ENCODE measurements at regions not wholly inside any gene's neighbourhood (a gene's known extent, or its start where the extent isn't known, plus 50 kb on each side); places are given as distances from the start of the nearest gene placed in this dataset.
A peak's percentile ranks its signal among the peaks of the same experiment; 100 is the strongest.

DNA sequence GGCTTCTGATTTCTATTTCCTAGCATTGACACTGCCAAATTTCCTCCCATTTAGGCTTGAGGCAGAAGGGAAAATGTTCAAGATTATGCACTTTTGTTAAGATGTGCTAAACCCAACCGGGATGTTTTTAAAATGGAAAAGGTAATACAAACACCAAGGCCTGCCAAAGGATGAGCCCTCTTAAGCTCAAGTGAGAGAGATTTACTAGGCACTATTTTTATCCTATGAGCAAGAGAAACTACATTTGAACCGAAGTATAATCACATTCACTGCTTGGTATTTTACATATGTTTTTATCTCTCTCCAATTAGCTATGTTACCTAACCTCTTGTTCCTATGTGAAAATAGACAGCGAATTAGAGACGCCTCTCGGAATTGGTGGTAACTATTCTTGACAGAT, 295.8 kb downstream of the GABRB3 start:
- DNase-seq: no peak

DNA sequence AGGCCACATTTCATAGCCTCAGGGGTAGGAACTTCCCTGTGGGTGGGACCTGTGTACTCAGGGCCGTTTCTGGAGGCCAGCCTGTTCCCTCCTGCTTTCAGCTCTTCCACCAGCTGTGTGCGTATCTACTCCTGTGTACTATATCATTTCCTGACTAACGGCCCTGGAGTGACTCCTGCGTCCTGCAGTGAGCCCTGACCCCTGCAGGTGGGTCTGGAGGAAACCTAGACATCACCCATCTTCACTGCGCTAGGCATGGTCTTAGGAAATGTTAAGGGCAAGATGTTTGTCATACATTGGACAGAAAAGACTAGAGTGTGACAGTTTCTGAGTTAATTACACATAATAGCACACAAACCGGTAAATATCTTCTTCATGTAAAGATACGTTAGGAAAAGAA, 297.3 kb downstream of the GABRB3 start:
- no peak for DNase-seq

DNA sequence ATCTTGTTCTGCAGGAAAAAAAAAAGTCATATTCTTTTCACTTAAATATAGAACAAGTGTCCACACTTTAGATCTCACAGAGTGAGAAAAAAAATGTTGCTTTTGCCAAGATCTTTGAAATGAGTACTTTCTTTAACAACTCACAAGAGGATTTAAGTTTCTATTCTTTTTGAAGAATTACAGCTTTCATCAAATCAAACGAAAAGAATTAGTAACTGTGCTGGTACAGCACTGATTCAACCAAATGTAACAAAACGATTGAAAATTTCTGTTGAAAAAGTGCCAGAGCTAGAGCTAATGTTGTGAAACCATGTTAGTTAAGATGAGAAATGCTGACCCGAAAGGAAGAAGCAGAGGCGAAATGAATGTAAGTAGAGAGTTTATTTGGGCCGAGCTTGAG, 300.2 kb downstream of the GABRB3 start:
- DNase-seq: no peak

DNA sequence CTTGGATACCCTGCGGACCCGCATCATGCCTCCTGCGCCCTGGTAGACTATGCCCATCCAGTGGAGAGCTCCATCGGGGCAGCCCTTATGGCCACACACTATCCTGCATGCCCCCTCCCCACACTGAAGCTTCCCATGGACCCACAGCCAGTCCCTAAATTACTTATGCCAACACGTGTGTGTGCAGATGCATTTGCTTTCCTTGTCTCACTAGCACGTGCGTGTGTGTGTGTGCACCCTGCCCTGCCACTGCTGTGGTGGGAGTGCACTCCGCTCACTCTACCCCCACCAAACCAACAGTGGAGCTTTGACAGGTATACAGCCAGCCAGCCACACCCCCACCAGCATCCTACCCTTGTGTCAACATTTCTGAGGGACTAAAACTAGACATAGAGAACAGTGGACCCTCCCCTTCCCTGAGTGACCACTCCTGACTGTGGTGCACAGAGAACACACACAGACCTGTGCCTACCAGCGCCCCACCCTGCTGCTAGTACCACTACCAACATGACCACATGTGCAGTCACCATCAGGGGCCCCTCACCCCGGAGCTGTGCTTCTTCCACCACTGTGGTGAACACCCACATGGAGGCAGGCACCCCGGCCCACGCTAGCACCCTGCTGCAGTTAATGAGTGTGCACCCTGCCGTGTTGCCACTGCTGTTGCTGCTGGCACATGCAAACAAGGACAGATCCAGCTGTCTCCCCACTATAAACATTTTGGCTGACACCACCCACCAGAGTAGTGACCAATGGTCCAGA, 310.8 kb downstream of the GABRB3 start:
- DNase-seq: no peak

DNA sequence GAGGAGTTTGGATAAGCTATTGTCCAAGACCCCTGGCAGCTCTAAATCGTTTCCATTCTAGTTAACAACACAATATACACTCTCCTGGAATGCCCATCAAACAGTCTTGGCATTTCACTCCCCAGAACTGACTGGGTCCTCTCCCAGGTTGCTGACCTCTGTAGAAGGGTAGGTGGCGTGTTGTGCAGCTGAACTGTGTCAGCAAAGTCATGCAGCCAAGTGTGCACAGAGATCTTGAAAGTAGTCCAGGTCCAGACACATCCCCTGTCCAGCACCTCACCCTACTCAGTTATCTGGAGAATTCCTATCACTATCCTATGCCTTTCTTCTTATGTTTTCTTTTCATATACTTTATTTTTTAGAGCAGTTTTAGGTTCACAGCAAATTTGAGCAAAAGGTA, 312.7 kb downstream of the GABRB3 start:
- DNase-seq: no peak

DNA sequence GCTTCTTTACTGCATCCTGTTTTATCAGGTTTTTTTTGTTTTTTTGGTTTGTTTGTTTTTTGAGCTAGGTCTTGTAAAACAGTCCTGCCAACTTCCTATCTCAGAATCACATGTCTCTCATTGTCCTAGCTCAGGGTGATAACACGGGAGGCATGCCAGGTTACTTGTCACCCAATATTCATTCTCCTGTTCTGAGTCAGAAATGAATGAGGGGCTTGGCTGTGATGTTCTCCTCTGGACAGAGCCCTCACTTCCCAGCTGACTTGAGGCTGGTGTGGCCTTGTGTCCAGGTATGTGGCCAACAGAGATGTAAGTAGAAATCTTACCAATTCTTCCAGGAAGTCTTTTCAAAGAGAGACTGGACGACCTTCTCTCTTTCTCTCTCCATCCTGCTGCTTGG, 317.0 kb downstream of the GABRB3 start:
- no peak for DNase-seq

DNA sequence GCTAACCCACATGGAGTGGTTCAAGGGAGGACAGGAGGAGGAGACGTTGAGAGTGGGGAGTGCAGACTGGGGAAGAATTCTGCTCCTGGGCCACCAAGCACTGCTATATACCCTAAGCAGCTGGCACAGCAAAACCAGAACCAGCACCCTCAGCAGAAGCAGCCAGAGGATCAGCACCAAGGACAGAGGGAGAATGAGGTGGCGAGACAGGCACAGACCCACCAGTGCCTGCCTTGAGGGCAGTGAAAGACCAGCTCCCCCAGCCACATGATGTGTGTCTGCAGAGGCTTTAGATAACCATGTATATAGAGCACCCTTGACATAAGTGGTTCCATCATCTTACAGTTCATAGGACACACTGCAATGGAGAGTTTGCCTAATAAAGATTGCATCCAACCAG, 319.0 kb downstream of the GABRB3 start:
- DNase-seq: no peak

DNA sequence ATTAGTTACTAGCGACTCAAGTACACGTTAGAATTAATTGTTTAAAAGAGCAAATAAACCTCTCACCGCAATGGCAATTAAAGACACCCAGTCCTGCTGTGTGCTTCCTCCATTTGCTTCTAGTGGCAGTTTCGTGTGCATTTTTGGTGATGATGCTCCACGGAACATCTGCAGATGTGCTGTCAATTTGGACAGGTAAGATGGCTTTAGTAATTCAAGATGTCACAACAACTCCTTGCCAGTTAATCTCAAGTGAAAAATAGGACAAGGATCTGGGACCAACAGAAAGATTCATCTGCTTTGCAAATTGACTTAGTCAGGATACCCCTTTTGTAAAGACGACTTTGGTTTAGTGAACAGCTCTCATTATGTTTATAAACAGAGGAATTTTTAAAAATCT, 320.9 kb downstream of the GABRB3 start:
- no peak for DNase-seq

DNA sequence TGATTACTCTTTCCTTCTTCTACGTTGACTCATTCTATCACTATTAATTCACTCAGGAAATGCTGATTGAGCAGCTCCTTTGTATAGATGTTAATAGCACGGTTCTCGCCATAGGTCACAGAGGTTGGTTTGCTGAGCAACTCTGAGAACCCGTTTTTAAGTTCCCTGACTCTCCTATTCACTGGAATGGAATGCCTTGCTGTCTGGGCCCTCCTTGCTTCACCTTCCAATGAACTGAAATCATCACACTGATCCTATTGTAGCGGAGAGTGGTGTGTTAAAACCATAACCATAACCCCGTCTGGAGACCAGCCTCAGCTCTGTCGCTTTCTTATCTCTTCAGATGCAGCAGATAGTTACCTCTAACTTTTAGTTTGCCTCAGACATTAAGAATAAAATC, 323.6 kb downstream of the GABRB3 start:
- no peak for DNase-seq

DNA sequence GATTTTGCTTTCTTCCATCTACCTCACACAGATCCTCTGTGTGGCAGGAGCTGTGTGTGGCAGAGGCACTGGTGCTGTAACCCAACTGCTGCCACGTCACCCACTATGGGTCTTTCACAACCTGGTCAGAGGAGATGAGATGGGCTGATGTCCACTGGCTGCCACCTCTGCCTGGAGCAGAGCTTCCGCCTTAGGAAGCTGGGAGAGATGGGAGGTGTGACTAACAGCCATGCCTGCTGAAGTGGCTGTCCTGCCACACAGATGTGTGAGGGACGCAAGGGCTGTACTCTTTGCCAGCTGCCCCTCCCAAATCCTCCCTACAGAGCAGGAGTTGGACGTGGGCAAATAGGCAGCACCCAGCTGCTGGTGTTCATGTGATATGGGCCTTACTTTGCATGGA, 329.5 kb downstream of the GABRB3 start:
- no peak for DNase-seq

DNA sequence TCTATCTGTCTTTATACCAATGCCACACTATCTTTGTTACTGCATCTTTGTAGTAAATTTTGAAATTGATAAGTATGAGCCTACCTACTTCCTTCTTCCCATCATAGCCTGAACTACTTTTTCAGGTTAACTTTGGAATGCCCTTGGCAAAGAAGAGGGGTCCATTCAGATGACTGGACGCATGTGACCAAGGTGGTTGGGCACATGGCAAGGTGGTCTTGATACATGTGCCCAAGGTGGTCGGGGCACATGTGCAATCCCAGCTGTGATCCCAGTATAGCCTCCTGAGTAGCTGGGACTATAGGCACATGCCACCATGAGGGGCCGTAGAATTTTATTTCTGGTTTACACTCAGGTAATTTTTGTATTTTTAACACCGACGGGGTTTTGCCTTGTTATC, 330.2 kb downstream of the GABRB3 start:
- no peak for DNase-seq

DNA sequence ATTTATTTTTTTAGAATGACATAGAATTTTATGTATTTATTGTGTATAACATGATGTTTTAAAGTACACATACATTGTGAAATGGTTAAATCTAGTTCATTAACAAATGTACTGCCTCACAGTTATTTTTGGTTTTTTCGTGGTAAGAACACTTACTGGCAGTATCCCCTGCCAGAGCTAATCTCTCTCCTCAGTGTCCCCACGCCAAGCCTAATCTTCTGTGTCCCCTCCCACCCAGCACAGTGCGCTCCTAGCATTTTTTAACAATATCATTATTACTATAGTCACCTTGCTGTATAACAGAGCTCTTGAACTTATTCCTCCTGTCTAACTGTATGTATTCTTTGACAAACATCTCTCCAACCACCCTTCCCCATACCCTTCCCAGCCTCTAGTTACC, 333.2 kb downstream of the GABRB3 start:
- DNase-seq: no peak

DNA sequence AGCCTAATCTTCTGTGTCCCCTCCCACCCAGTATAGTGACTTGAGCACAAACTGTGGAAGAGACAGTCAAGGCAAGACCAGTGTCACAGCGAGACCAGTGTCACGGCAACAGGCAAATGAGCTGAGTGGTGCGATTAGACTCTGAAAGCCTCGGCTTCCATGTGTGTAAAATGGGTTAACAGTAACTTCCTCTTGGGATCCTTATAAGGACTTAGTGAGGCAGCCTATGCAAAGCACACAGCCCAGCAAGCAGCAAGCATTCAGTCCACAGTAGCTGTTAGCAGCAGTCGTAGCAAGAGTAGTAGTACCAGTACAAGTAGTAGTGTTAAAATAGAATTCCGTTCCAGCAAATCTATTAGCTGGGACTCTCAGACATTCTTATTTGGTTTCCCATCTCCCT, 334.1 kb downstream of the GABRB3 start:
- no peak for DNase-seq

DNA sequence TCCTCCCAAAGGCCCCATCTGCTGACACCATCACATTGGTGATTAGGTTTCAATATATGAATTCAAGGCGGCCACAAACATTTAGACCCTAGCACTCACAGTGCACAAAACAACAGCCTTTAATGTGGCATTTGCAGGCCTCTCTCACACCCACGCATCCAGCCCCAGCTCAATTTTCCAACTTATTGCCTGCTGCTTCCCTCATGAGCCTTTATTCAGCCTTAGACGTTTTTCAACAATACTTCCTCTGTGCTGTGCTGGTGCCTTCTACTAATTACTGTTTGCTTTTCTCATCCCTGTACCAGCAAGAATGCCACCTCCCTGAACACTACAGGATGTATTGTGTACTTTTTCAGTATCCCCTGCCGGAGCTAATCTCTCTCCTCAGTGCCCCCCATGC, 334.6 kb downstream of the GABRB3 start:
- DNase-seq: no peak

DNA sequence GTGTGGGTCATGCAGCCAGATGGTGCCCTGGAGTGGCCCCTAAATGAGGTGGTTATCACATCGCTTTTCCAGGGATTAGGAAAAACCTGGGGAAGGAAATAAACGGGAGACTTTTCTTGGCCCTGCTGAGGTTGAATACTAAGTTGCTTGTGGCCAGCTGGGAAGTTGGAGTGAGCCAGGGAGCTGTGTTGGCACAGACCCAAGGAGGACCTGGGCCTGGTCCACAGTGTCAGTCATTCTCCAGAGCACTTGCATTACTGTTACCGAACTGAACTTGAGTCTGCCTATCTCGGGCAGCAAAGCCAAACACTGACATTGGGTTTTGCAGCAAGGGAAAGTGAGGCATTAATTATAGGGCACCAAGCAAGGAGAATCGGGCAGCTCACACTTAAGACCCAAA, 339.0 kb downstream of the GABRB3 start:
- DNase-seq: no peak

DNA sequence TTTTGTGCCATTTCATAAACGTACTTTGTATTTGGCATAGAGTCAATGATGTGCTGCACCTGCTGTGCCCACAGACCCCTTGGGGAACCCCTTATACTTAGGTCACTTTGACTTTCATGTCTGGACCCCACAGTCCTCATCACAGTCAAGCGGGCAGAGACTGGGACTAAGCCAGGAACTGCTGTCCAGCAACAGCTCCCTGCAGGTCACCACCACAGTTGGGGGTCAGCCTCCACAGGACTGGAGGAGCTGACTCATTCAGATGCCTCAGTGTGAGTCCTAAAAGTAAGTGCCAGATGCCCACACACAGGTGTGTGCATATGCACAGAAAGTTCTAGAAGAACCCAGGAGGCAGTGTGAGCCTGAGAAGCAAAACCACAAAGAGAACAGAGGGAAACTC, 339.8 kb downstream of the GABRB3 start:
- DNase-seq: no peak

DNA sequence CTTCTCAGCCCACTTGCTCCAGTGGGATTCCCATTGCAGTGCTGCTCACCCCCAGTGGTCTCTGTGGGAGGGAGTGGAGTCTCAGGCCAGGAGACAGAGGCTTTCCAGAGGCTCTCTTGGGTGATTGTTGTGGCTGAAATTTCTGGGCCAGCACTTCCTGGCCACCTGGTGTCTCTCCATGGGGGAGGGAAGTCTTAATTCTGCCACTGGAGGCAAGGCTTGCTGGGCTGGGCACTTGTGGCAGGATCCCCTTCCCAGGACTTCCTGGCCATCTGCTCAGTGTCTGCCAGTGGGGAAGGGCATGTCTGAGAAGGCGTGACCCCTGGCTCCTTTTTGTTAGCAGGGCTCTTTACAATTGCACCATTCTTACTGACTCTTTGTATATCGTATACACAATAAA, 351.8 kb downstream of the GABRB3 start:
- DNase-seq: no peak

DNA sequence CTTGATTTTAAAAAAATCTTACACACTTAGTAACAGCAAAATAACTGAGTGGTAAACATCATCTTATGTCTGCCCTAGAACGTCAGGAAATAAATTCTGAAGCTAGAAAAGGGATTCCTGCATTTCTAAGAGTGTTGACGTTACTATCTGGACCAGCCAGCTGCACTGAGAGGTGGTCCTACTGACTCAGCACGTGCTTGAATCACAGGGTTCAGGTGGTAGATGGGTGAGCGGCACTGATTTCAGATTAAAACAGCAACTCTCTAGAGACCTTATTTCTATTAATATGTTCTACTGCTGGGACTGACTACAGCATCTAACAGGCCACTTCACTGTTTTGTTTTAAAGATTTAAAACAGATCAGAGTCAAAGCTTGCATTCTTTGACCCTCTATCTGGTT, 377.2 kb downstream of the GABRB3 start:
- DNase-seq: no peak

DNA sequence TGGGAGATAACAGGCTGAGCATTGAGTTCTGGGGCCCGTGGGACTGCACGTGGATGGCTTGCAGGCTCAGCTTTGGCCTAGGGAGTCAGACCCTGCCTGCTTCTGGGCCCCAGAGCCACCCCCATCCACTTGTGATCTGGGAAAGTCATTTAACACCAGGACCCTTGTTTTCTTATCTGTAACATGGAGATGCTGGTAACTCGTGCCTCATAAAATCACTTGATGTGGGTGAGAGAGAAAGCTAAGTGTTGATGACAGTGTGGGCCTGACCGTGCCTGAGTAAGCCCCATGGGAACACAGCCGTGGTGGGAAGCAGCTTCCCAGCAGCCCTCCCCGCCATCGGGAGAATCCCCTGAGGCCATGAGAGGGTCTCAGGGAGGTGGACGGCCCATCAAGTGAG, 378.1 kb downstream of the GABRB3 start:
- no peak for DNase-seq

DNA sequence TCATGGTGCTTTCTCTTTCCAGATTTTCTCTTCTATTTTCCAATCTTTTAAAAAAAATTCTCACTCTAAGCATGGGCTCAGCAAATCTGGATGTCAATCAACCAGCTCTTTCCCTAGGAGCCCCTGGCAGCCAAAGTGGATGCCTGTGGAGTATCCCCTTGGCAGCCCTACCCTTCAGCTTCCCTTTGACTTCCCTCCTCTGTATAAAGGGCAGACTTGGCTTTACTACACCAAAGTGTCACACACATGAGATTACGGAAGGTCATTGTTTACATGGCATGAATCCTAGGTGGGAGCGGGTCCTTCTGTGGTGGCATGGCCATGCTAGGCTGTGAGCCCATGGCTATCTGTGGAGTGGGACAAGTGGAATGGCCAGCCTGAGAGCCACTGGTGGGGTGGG, 379.9 kb downstream of the GABRB3 start:
- DNase-seq: no peak

DNA sequence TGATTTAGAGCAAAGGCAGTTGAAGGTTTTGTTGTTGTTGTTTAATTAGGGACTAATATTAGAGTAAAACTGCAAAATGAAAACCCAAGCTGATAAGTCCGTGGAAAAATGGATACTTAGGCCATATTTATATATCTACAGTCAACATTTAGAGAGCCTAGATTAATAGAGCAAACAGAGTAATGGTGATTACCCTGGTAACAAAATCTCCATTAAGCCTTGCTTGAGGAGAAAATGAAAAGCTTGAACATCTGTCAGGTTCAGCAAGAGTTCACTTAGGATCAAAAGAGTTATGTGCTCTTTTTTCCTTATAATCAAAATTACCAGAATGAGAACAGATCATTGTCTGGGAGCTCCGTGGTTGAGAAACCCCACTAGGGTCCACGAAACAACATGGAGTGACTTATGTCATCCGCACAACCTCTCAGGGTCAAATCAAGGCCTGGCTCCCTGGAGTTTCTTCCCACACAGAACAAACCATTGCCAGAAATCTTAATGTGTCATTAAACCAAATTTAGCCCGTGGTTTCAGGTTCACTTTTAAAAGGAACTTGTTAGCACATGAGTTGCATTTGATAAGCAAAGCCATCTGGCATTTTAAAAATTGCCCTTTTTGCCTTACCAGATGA, 381.2 kb downstream of the GABRB3 start:
- peak in 1 of 51 donors; percentile 1 for DNase-seq

DNA sequence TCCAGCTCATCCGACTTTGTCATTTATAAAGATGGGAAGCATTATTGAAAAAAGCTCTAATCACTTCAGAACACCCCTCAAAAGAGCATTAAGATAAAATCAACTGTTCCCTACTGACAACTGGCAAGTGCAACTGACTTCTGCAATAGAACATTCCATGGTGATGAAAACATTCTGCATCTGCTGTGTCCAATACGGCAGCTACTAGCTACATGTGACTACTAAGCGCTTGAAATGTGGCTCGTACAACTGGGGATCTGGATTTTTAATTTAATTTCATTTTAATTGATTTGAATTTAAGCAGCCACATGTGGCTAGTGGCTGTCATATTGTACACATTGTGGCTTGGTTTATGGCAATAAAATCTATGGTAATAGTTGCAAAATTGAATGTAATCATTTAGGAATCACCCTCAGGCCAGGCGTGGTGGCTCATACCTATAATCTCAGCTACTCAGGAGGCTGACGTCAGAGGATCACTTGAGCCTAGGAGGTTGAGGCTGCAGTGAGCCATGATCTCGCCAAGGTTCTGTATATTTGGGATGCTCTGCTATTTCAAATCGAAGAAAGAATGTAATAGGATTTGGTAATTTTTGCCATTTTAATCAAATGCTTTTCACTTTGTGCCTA, 390.3 kb downstream of the GABRB3 start:
- DNase-seq: no peak

DNA sequence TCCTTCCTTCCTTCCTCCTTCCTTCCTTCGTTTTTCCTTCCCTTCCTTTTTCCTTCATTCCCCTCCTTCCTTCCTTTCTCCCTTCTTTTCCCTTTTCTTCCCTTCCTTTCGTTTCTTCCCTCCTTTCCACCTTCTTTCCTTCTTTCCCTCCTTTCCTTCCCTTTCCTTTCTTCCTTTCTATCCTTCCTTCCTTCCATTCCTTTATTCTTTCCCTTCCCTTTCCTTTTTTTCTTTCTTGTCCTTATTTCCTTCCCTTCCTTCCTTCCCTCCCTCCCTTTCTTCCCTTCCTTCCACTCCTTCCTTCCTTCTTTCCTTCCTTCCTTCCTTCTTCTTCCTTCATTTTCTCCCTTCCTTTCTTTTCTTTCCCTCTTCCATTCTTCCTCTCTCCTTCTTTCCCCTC, 394.6 kb downstream of the GABRB3 start:
- DNase-seq: no peak

Data from hypothalamus (tissue), 51 donors.